ENCODE measurements at regions not wholly inside any gene's neighbourhood (a gene's known extent, or its start where the extent isn't known, plus 50 kb on each side); places are given as distances from the start of the nearest gene placed in this dataset.

DNA sequence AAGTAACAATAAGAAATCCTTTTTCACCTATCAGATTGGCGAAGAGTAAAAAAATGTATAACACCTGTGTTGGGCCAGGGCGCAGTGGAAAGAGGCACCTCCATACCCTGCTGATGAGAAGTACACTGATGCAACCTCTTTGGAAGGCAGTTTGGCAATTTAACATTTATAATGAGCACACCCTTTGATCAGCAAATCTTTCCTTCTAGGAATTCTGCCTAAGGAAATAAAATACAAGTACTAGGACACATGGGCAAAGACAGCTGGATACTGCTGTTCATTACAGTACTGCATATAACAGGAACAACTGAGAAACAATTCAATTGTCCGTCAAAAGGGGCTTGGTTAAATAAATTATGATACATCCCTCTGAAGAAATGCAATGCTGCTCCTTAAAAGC is 110.1 kb downstream of the RPL27A start:
- TF ChIP-seq, protein P1, sequence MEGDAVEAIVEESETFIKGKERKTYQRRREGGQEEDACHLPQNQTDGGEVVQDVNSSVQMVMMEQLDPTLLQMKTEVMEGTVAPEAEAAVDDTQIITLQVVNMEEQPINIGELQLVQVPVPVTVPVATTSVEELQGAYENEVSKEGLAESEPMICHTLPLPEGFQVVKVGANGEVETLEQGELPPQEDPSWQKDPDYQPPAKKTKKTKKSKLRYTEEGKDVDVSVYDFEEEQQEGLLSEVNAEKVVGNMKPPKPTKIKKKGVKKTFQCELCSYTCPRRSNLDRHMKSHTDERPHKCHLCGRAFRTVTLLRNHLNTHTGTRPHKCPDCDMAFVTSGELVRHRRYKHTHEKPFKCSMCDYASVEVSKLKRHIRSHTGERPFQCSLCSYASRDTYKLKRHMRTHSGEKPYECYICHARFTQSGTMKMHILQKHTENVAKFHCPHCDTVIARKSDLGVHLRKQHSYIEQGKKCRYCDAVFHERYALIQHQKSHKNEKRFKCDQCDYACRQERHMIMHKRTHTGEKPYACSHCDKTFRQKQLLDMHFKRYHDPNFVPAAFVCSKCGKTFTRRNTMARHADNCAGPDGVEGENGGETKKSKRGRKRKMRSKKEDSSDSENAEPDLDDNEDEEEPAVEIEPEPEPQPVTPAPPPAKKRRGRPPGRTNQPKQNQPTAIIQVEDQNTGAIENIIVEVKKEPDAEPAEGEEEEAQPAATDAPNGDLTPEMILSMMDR (conservative IDR thresholded peaks at IDR 0.05): no peak
- no peak for TF ChIP-seq ZFX (IDR thresholded peaks at IDR 0.05)
